ENCODE measurements at regions not wholly inside any gene's neighbourhood (a gene's known extent, or its start where the extent isn't known, plus 50 kb on each side); places are given as distances from the start of the nearest gene placed in this dataset.

GRCh38 chr3:153602801-153603200 is 440.8 kb downstream of the RAP2B start:
- no peak for DNase-seq (ENCODE audit: extremely low spot score, unreplicated experiment)
- Mint-ChIP-seq H3K9me3 (ENCODE audit: unreplicated experiment) (no peaks in the 10 kb centered on the region), H3K27ac (ENCODE audit: unreplicated experiment) (no peak overlapping the region), H3K4me3 (ENCODE audit: unreplicated experiment) (no peak overlapping the region), H3K4me1 (ENCODE audit: unreplicated experiment) (no peaks in the 10 kb centered on the region), H3K36me3 (ENCODE audit: unreplicated experiment) (no peaks in the 10 kb centered on the region), H3K27me3 (ENCODE audit: unreplicated experiment) (peaks cover 43% of the 10 kb centered on the region)
- TF ChIP-seq, protein P1, sequence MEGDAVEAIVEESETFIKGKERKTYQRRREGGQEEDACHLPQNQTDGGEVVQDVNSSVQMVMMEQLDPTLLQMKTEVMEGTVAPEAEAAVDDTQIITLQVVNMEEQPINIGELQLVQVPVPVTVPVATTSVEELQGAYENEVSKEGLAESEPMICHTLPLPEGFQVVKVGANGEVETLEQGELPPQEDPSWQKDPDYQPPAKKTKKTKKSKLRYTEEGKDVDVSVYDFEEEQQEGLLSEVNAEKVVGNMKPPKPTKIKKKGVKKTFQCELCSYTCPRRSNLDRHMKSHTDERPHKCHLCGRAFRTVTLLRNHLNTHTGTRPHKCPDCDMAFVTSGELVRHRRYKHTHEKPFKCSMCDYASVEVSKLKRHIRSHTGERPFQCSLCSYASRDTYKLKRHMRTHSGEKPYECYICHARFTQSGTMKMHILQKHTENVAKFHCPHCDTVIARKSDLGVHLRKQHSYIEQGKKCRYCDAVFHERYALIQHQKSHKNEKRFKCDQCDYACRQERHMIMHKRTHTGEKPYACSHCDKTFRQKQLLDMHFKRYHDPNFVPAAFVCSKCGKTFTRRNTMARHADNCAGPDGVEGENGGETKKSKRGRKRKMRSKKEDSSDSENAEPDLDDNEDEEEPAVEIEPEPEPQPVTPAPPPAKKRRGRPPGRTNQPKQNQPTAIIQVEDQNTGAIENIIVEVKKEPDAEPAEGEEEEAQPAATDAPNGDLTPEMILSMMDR (IDR thresholded peaks at IDR 0.05), result no peak

- H3K4me1 Mint-ChIP-seq (ENCODE audit: unreplicated experiment), result no peaks in the 10 kb centered on the region
- DNase-seq (ENCODE audit: extremely low spot score, unreplicated experiment), result no peak
- no peaks in the 10 kb centered on the region for H3K27me3 Mint-ChIP-seq (ENCODE audit: unreplicated experiment)
- H3K9me3 Mint-ChIP-seq (ENCODE audit: unreplicated experiment), result no peaks in the 10 kb centered on the region
- peak overlapping the region; percentile 12 for H3K27ac Mint-ChIP-seq (ENCODE audit: unreplicated experiment)
- TF ChIP-seq, protein P1 (IDR thresholded peaks at IDR 0.05), result no peak
- H3K36me3 Mint-ChIP-seq (ENCODE audit: unreplicated experiment), result no peaks in the 10 kb centered on the region
- no peak overlapping the region for H3K4me3 Mint-ChIP-seq (ENCODE audit: unreplicated experiment)
These were observed 452.1 kb downstream of the RAP2B start for GRCh38 chr3:153614140-153614539.

- Mint-ChIP-seq H3K27ac (ENCODE audit: unreplicated experiment) (peak overlapping the region; percentile 12), H3K27me3 (ENCODE audit: unreplicated experiment) (no peaks in the 10 kb centered on the region), H3K4me1 (ENCODE audit: unreplicated experiment) (no peaks in the 10 kb centered on the region), H3K9me3 (ENCODE audit: unreplicated experiment) (no peaks in the 10 kb centered on the region), H3K4me3 (ENCODE audit: unreplicated experiment) (no peak overlapping the region), H3K36me3 (ENCODE audit: unreplicated experiment) (no peaks in the 10 kb centered on the region)
- DNase-seq (ENCODE audit: extremely low spot score, unreplicated experiment), result no peak
- TF ChIP-seq, protein P1 (IDR thresholded peaks at IDR 0.05), result no peak
These were observed 452.5 kb downstream of the RAP2B start for GRCh38 chr3:153614563-153614962.

DNA sequence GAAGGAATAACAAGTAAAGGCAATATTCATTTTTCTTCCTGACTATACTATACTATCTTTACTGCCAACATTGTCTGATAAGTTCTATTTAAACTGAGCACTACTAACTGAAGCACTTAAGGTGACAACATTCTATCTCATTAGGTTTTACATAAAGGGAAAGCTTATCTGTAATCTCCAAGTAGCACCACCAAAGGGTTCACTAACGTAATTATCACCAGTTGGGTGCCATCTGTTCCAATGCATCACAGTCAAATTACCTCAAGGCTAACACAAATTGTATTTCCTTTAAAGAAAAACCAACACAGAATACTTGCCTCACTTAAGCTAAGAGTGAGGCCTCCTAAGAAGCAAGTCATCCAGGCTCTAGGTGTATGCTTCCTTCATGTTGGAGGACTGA is 453.8 kb downstream of the RAP2B start:
- DNase-seq (ENCODE audit: extremely low spot score, unreplicated experiment), result no peak
- no peaks in the 10 kb centered on the region for H3K36me3 Mint-ChIP-seq (ENCODE audit: unreplicated experiment)
- TF ChIP-seq, protein P1 (IDR thresholded peaks at IDR 0.05), result no peak
- no peak overlapping the region for H3K27ac Mint-ChIP-seq (ENCODE audit: unreplicated experiment)
- no peaks in the 10 kb centered on the region for H3K27me3 Mint-ChIP-seq (ENCODE audit: unreplicated experiment)
- H3K4me1 Mint-ChIP-seq (ENCODE audit: unreplicated experiment), result no peaks in the 10 kb centered on the region
- H3K9me3 Mint-ChIP-seq (ENCODE audit: unreplicated experiment), result no peaks in the 10 kb centered on the region
- H3K4me3 Mint-ChIP-seq (ENCODE audit: unreplicated experiment), result no peak overlapping the region

- Mint-ChIP-seq H3K27ac (ENCODE audit: unreplicated experiment) (no peak overlapping the region), H3K27me3 (ENCODE audit: unreplicated experiment) (peaks cover 3% of the 10 kb centered on the region), H3K4me1 (ENCODE audit: unreplicated experiment) (no peaks in the 10 kb centered on the region), H3K9me3 (ENCODE audit: unreplicated experiment) (no peaks in the 10 kb centered on the region), H3K4me3 (ENCODE audit: unreplicated experiment) (no peak overlapping the region), H3K36me3 (ENCODE audit: unreplicated experiment) (no peaks in the 10 kb centered on the region)
- TF ChIP-seq, protein P1 (IDR thresholded peaks at IDR 0.05), result no peak
- no peak for DNase-seq (ENCODE audit: extremely low spot score, unreplicated experiment)
These were observed 455.4 kb downstream of the RAP2B start for GRCh38 chr3:153617463-153617862.
